ENCODE measurements at regions not wholly inside any gene's neighbourhood (a gene's known extent, or its start where the extent isn't known, plus 50 kb on each side); places are given as distances from the start of the nearest gene placed in this dataset.

DNA sequence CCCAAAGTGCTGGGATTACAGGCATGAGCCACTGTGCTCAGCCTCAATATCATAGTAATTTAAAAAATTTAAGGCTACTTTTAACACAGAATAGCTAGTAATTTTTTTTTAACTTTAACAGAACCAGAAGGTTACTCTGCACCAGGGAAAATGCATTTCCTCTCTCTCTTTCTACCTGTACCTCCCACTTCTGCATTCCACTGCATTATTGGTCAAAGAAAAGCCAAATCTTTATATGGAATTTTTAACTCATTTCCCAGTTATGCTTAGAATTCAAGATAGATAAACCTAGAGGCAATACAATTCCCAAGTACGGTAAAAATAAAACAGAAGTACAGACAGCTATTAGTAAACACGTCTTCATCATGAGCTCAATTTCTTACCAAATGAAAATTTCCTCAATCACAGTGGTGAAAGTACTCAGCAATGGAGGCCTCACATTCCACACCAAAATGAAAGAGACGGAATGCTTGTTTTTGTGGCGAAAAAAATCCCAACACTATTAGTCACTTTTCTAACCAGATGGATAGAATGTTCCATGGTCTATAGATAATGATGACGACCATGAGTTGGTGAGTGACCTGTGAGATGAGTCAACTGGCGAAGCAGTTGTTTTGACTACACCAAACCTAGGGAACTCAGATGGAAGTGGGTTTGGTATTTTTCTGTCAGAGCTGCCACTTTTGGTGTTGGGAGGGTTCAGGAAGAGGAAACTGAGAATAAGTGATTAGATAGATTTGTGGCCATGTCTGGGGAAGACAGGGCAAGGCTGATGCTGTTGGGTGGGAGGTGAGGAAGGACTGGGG is 104.7 kb upstream of the SGK1 start:
- Histone ChIP-seq H3K27ac (no peak overlapping the region), H3K9me3 (no peaks in the 10 kb centered on the region), H3K27me3 (no peaks in the 10 kb centered on the region), H3K36me3 (no peaks in the 10 kb centered on the region), H3K4me1 (no peaks in the 10 kb centered on the region), H3K4me3 (no peak overlapping the region)
- DNase-seq = no peak
- TF ChIP-seq POLR2A (IDR thresholded peaks at IDR 0.05) = no peak
- TF ChIP-seq, protein P1, sequence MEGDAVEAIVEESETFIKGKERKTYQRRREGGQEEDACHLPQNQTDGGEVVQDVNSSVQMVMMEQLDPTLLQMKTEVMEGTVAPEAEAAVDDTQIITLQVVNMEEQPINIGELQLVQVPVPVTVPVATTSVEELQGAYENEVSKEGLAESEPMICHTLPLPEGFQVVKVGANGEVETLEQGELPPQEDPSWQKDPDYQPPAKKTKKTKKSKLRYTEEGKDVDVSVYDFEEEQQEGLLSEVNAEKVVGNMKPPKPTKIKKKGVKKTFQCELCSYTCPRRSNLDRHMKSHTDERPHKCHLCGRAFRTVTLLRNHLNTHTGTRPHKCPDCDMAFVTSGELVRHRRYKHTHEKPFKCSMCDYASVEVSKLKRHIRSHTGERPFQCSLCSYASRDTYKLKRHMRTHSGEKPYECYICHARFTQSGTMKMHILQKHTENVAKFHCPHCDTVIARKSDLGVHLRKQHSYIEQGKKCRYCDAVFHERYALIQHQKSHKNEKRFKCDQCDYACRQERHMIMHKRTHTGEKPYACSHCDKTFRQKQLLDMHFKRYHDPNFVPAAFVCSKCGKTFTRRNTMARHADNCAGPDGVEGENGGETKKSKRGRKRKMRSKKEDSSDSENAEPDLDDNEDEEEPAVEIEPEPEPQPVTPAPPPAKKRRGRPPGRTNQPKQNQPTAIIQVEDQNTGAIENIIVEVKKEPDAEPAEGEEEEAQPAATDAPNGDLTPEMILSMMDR (IDR thresholded peaks at IDR 0.05) = no peak

DNA sequence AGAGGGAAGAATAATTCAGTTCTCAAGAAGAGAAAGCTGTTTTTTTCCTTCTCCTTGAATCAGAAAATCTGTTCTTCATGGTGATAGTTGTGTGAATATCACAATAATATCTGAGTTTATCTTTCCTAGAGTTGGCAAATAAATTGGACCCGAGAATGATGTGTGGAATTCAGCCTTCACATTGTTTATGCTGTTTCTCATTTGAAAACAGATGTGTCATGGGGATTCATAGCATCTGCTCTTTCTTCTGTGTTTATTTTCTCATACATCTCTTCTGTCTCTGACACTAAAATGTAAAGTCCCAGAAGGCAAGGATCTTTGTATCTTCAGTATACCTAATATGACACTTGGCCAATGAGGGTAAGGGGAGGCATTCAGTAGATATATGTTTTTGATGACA is 103.6 kb upstream of the SGK1 start:
- TF ChIP-seq, protein P1 (IDR thresholded peaks at IDR 0.05) = no peak
- TF ChIP-seq POLR2A (IDR thresholded peaks at IDR 0.05) = no peak
- DNase-seq = no peak
- no peaks in the 10 kb centered on the region for H3K9me3 ChIP-seq

DNA sequence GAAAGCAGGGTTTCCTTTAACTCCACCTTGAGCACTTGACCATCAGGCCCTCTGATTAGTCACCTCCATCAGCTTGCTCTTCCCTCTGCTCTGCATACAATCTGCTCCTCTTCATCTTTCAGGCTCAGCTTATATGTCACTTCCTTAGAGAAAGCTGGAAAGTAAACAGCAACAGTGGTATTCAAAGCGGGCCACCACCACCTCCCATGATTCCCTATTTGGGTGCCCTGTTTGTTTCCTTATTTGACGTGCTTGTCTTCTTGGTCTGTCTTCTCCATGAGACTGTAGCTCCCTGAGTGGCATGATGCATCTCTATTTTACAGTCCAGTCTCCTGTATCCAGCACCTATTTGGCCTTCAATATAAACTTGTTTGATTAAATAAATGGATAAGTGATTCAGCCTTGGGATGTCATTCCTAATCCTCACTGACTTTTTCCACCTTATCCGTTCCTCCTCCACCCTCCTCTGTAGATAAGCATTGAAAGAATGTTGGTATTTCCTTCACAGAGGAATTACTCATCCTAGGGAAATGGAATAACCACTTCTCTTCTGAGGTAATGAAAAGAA is 102.8 kb upstream of the SGK1 start:
- Histone ChIP-seq H3K27ac (no peak overlapping the region), H3K4me1 (peaks cover 0 to 1% (median 0%) of the 10 kb centered on the region in 4 donors), H3K9me3 (no peaks in the 10 kb centered on the region), H3K27me3 (no peaks in the 10 kb centered on the region), H3K36me3 (no peaks in the 10 kb centered on the region), H3K4me3 (no peak overlapping the region)
- TF ChIP-seq, protein P1 (IDR thresholded peaks at IDR 0.05) = no peak
- no peak for TF ChIP-seq POLR2A (IDR thresholded peaks at IDR 0.05)
- no peak for DNase-seq

More for the DNA sequence above, 103.6 kb upstream of the SGK1 start:
- H3K4me3 ChIP-seq = no peak overlapping the region
- no peaks in the 10 kb centered on the region for H3K4me1 ChIP-seq
- H3K27ac ChIP-seq = no peak overlapping the region
- no peaks in the 10 kb centered on the region for H3K27me3 ChIP-seq
- no peaks in the 10 kb centered on the region for H3K36me3 ChIP-seq

DNA sequence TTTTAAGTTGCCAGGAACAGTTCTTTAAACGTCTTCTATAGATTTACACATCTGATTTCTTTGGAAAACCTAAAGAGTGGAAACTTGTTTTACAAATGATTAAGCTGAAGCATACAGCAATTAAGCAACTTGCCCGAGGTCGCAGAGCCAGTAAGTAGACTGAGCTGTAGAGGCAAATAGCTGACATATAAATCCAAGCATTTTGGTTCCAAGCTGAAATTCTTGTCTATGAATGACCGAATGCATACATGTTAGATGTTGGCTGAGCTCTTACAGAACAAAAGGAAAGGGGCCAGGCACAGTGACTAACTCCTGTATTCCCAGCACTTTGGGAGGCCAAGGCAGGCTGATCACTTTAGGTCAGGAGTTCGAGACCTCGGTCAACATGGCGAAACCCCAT is 101.8 kb upstream of the SGK1 start:
- Histone ChIP-seq H3K9me3 (no peaks in the 10 kb centered on the region), H3K36me3 (no peaks in the 10 kb centered on the region), H3K27ac (no peak overlapping the region), H3K4me1 (peaks cover 0 to 5% (median 0%) of the 10 kb centered on the region in 4 donors), H3K4me3 (no peak overlapping the region), H3K27me3 (no peaks in the 10 kb centered on the region)
- TF ChIP-seq POLR2A (IDR thresholded peaks at IDR 0.05) = no peak
- TF ChIP-seq, protein P1 (IDR thresholded peaks at IDR 0.05) = no peak
- no peak for DNase-seq

DNA sequence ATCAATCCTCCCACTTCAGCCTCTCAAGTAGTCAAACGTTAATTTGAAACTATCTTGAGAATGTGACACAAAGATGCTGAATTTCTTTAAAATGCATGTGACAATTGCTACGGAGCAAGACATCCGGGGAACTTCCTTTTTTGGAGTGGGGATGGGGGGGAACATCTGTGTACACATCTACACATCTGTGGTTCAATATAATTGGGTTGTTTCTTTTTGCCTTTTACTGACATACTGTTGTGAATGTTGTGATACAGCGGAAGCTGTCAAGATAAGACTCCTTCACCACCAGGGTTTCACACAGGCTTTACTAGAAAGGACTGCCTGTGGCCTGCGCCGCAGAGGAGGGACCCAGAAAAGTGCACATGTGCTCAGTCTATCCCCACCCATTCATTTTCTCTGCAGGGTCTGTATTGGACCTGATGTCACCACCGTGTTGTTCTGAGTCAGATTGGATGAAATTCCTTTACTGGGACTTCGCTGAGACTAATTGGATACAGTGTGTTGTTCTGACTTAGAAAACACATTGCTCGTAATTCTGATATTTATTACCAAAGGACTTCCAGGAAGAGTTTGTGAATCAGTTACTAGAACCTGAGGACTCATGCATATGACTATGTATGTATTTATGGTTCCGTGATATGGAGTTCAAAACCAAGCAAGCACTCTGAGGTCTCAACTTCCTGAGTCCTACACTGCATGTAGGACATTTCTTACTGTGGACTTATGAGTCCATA is 98.7 kb upstream of the SGK1 start:
- no peak for TF ChIP-seq POLR2A (IDR thresholded peaks at IDR 0.05)
- TF ChIP-seq, protein P1 (IDR thresholded peaks at IDR 0.05) = no peak
- Histone ChIP-seq H3K9me3 (peaks cover 0 to 4% (median 0%) of the 10 kb centered on the region in 4 donors), H3K27ac (no peak overlapping the region), H3K36me3 (no peaks in the 10 kb centered on the region), H3K27me3 (no peaks in the 10 kb centered on the region), H3K4me1 (peaks cover 0 to 5% (median 0%) of the 10 kb centered on the region in 4 donors), H3K4me3 (no peak overlapping the region)
- DNase-seq = no peak

Measured in Peyer's patch (tissue), 4 donors.